ENCODE measurements at regions not wholly inside any gene's neighbourhood (a gene's known extent, or its start where the extent isn't known, plus 50 kb on each side); places are given as distances from the start of the nearest gene placed in this dataset.
"Not testable (repeated sequence)": the region's sequence is repeated elsewhere in the genome, so short reads cannot be mapped to it uniquely, and the experiment has no call there.

GRCh38 chr2:39996653-39997080, 217.6 kb upstream of the THUMPD2 start:
- no peak for DNase-seq (ENCODE audit: low spot score)

- DNase-seq (ENCODE audit: low spot score) = no peak
These were observed 216.1 kb upstream of the THUMPD2 start for GRCh38 chr2:39995005-39995737.

- DNase-seq (ENCODE audit: low spot score) = no peak
These were observed 215.1 kb upstream of the THUMPD2 start for GRCh38 chr2:39994151-39994550.

GRCh38 chr2:39991298-39991697, 212.2 kb upstream of the THUMPD2 start:
- DNase-seq (ENCODE audit: low spot score) = no peak

GRCh38 chr2:39990335-39990900, 211.4 kb upstream of the THUMPD2 start:
- no peak for DNase-seq (ENCODE audit: low spot score)

- no peak for DNase-seq (ENCODE audit: low spot score)
These were observed 210.8 kb upstream of the THUMPD2 start for GRCh38 chr2:39989888-39990287.

- DNase-seq (ENCODE audit: low spot score) = no peak
These were observed 202.8 kb upstream of the THUMPD2 start for GRCh38 chr2:39981883-39982311.

- DNase-seq (ENCODE audit: low spot score) = no peak
These were observed 196.5 kb upstream of the THUMPD2 start for GRCh38 chr2:39975476-39976020.

GRCh38 chr2:39968037-39968436, 189.0 kb upstream of the THUMPD2 start:
- no peak for DNase-seq (ENCODE audit: low spot score)

- DNase-seq (ENCODE audit: low spot score) = not testable (repeated sequence)
These were observed 181.6 kb upstream of the THUMPD2 start for GRCh38 chr2:39960681-39961080.

GRCh38 chr2:39954346-39954745, 175.3 kb upstream of the THUMPD2 start:
- no peak for DNase-seq (ENCODE audit: low spot score)

GRCh38 chr2:39949131-39949530, 170.1 kb upstream of the THUMPD2 start:
- no peak for DNase-seq (ENCODE audit: low spot score)

GRCh38 chr2:39948016-39948719, 169.1 kb upstream of the THUMPD2 start:
- no peak for DNase-seq (ENCODE audit: low spot score)

GRCh38 chr2:39947294-39948015, 168.4 kb upstream of the THUMPD2 start:
- no peak for DNase-seq (ENCODE audit: low spot score)

GRCh38 chr2:39942950-39943349, 163.9 kb upstream of the THUMPD2 start:
- DNase-seq (ENCODE audit: low spot score) = no peak

- no peak for DNase-seq (ENCODE audit: low spot score)
These were observed 159.2 kb upstream of the THUMPD2 start for GRCh38 chr2:39938035-39938835.

GRCh38 chr2:39937621-39938020, 158.6 kb upstream of the THUMPD2 start:
- no peak for DNase-seq (ENCODE audit: low spot score)

- DNase-seq (ENCODE audit: low spot score) = no peak
These were observed 155.8 kb upstream of the THUMPD2 start for GRCh38 chr2:39934851-39935250.

- DNase-seq (ENCODE audit: low spot score) = no peak
These were observed 154.1 kb upstream of the THUMPD2 start for GRCh38 chr2:39933196-39933595.

- no peak for DNase-seq (ENCODE audit: low spot score)
These were observed 153.1 kb upstream of the THUMPD2 start for GRCh38 chr2:39932198-39932597.

- no peak for DNase-seq (ENCODE audit: low spot score)
These were observed 151.3 kb upstream of the THUMPD2 start for GRCh38 chr2:39930175-39930917.

Measured in pons (tissue), 1 donor.